Cardiac muscle cell (in vitro differentiated cells and primary cell): ENCODE measurements at regions not wholly inside any gene's neighbourhood (a gene's known extent, or its start where the extent isn't known, plus 50 kb on each side); places are given as distances from the start of the nearest gene placed in this dataset.

Experiments used
- DNase-seq, 2 donors: peaks; one replicate each; pipeline versions ENCODE4 v3.0.0 to v3.0.0-alpha.2; 2010 to 2017; ENCODE audit warnings: low read depth in 1 of 2, low spot score in 1 of 2
- H3K27ac ChIP-seq: fragments of 200-600 bp; sonication (generic); 2 replicates; pipeline ENCODE4 v1.5.1; 2016
- H3K27me3 ChIP-seq: fragments of 200-600 bp; sonication (generic); 2 replicates; pipeline ENCODE4 v1.6.0; 2016; ENCODE audit warnings: control low read depth
- H3K36me3 ChIP-seq: fragments of 200-600 bp; sonication (generic); 2 replicates; pipeline ENCODE4 v1.5.1; 2016; ENCODE audit warnings: control low read depth
- H3K4me1 ChIP-seq: fragments of 200-600 bp; sonication (generic); 2 replicates; pipeline ENCODE4 v1.8.1; 2017; ENCODE audit warnings: low read depth, mild to moderate bottlenecking, mixed run types
- H3K4me3 ChIP-seq: fragments of 200-600 bp; sonication (generic); 2 replicates; pipeline ENCODE4 v1.5.1; 2016; ENCODE audit warnings: mild to moderate bottlenecking
- H3K9me3 ChIP-seq: fragments of 200-600 bp; sonication (generic); 2 replicates; pipeline ENCODE4 v1.5.1; 2017; ENCODE audit warnings: low read depth, mild to moderate bottlenecking, control low read depth
- TF ChIP-seq, protein P1 (sequence below): IDR thresholded peaks from 2 replicates; pipeline ENCODE4 v1.5.1; 2012; ENCODE audit warnings: low read depth, mild to moderate bottlenecking, low read length

DNA sequence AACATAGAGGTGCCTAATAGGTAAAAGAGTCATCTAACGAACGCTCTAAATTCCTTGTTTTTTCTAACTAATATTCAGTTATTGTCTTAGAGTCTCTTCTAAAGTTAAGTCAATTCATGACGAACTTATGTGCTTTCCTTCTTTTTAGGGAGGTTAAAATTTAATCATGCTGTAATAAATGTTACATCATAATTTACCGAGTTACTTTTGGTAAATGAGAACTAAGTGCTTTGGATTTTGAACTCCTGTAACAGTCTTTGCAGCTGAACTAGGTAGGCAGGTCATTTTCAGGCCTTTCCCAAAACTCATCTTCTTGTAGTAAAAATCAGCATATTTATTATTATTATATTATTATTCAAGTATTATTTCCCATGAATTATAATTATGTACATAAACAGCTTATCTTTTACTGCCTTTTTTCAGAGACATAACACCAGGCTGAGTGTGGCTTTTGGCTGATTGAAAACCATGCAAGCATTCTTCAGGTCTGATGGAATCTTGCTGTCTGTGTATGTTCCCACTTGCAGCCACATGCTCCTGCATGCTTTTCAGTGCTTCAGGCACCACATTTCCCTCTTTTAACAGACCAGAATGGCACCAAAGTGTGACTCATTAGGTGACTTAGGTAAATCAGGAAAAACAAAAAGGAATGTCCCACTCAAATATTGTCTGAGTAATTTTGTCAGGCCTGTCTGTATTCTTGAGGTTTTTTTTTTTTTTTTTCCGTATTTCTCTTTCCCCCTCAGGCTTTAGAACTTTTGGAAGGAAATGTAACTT is 81.0 kb upstream of the CD55 start:
- Histone ChIP-seq H3K27ac (no peak overlapping the region), H3K9me3 (no peaks in the 10 kb centered on the region), H3K4me1 (no peaks in the 10 kb centered on the region), H3K36me3 (no peaks in the 10 kb centered on the region), H3K4me3 (no peak overlapping the region), H3K27me3 (no peaks in the 10 kb centered on the region)
- no peak for DNase-seq
- TF ChIP-seq, protein P1, sequence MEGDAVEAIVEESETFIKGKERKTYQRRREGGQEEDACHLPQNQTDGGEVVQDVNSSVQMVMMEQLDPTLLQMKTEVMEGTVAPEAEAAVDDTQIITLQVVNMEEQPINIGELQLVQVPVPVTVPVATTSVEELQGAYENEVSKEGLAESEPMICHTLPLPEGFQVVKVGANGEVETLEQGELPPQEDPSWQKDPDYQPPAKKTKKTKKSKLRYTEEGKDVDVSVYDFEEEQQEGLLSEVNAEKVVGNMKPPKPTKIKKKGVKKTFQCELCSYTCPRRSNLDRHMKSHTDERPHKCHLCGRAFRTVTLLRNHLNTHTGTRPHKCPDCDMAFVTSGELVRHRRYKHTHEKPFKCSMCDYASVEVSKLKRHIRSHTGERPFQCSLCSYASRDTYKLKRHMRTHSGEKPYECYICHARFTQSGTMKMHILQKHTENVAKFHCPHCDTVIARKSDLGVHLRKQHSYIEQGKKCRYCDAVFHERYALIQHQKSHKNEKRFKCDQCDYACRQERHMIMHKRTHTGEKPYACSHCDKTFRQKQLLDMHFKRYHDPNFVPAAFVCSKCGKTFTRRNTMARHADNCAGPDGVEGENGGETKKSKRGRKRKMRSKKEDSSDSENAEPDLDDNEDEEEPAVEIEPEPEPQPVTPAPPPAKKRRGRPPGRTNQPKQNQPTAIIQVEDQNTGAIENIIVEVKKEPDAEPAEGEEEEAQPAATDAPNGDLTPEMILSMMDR, result no peak

DNA sequence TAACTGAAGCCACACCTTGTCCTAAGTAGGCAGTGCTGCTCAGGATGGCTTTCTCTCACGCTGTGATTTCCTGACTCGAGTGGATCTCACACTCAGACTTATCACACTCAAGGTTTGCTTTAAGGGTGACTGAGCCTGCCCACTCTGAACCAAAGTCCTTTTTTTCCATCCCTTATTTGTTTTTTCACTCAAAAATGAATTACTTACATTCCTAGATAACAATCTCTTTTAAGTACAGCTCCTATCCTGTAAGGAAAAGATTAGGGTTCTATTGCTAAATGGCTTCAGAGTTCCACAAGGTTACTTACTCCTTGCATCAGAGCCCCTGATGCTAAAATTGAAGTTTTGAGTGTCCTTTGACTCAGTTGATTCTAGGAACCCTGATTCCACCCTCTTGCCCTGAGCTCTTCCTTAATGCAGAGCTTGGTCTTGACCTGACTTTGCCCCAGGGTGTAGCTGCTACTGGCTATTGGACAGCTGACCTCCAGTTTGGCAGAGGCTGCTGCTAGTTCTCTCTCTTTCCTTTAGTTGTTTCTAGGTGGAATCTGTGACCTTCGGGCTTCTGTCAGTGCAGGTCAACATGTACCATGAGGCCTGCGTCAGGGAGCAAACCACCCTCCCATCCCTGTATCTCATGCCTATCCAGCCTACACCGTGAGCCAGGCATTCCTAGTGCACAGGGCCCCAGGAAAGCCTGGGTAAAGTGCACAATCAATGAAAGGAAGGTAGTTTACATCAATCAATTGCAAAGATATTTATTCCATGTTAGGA is 80.1 kb upstream of the CD55 start:
- no peak overlapping the region for H3K27ac ChIP-seq
- TF ChIP-seq, protein P1, result no peak
- H3K36me3 ChIP-seq, result no peaks in the 10 kb centered on the region
- H3K4me1 ChIP-seq, result no peaks in the 10 kb centered on the region
- no peaks in the 10 kb centered on the region for H3K27me3 ChIP-seq
- DNase-seq, result no peak
- H3K9me3 ChIP-seq, result no peaks in the 10 kb centered on the region
- no peak overlapping the region for H3K4me3 ChIP-seq

DNA sequence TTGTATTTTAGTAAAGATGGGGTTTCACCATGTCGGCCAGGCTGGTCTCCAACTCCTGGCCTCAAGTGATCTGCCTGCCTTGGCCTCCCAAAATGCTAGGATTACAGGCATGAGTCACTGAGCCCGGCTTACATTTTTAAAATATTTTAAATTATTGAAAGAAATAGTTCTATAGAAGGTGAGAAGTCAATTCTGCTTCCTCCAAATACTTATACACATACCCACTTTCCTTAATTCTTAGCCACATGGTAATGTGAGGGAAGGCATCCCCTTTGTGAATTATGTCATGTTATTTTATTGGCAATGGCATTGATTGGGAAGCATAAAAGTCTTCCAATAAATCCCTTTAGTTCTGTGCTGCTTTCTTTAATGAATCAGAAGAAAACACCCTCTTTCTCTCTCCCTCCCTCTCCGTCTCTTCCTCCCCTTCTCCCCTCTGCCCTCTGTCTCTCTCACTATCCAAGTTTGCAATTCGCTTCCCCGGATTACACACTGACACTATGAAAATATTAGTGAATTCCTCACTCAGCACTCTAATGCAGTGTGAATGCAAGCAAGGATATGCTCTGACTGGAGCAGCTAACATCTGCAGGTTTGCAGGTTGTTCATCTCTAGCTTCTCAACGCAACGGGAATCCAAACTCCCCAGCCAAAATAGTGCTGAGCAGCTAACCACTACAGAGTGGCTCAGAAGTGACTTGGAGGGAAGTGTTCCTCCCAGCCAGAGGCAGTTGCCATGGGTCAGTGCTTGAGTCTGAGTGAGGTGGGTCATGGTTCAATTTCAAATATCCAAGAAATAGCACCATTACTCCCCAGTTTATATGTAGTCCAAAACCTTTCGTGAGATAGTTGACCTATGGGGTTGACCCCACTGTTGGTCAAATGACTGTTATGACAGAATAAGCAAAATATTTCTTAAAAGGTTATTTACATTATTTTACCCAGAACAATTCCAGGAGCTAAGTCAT is 77.8 kb upstream of the CD55 start:
- Histone ChIP-seq H3K27me3 (no peaks in the 10 kb centered on the region), H3K36me3 (no peaks in the 10 kb centered on the region), H3K9me3 (no peaks in the 10 kb centered on the region), H3K4me3 (no peak overlapping the region), H3K4me1 (no peaks in the 10 kb centered on the region), H3K27ac (no peak overlapping the region)
- TF ChIP-seq, protein P1, result no peak
- no peak for DNase-seq

DNA sequence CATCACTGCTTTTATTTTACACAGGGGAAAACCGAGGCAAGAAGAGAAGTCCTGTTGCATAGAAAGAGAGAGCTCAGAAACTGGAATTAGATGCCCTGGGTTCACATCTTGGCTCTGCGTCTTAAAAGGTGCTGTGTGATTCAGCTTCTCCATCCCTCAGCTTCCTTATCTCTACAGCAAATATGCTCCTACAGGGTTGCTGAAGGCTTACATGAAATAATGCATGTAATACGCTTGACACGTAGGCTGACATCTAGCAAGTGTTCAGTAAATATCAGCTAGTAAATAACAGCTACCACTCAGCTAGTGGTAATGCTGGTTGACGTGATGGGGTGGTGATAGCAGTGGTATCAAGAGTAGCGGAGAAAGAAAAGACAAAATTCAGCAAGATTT is 77.1 kb upstream of the CD55 start:
- no peaks in the 10 kb centered on the region for H3K4me1 ChIP-seq
- TF ChIP-seq, protein P1, result no peak
- no peaks in the 10 kb centered on the region for H3K27me3 ChIP-seq
- no peaks in the 10 kb centered on the region for H3K36me3 ChIP-seq
- H3K4me3 ChIP-seq, result no peak overlapping the region
- DNase-seq, result no peak
- H3K27ac ChIP-seq, result no peak overlapping the region
- H3K9me3 ChIP-seq, result no peaks in the 10 kb centered on the region

DNA sequence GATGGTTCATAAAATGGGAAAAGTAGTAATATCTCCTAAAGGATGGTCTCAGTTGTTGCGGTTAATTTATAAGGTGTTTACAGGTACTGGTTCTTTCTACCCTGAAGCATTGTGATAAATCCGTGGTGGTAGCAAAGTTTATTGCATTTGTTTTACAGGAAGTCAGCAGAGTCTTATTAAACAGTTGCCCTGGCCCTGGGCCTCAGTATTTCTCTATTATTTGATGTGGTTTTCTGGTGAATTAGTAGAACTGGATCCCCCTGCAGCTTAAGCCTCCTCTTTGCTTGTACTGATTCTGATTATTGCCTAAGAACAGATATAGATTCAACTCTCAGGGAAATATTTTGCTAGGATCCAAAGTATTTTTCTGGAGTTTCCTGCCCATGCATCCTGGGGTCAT is 76.4 kb upstream of the CD55 start:
- H3K4me1 ChIP-seq, result no peaks in the 10 kb centered on the region
- no peaks in the 10 kb centered on the region for H3K27me3 ChIP-seq
- H3K27ac ChIP-seq, result no peak overlapping the region
- DNase-seq, result no peak
- TF ChIP-seq, protein P1, result no peak
- H3K9me3 ChIP-seq, result no peaks in the 10 kb centered on the region
- no peaks in the 10 kb centered on the region for H3K36me3 ChIP-seq
- H3K4me3 ChIP-seq, result no peak overlapping the region
